K562 (cell line): ENCODE measurements at regions not wholly inside any gene's neighbourhood (a gene's known extent, or its start where the extent isn't known, plus 50 kb on each side); places are given as distances from the start of the nearest gene placed in this dataset.

Source experiments
- ATAC-seq: fragments of 200-7000 bp; cut with Tn5 transposase; 3 replicates; pipeline ENCODE4 v1.9.1; 2020; ENCODE audit warnings: moderate library complexity
- BruUV-seq: library from RNA; stranded (reverse); fragments of 400-500 nt; replicated peaks from 2 replicates; lab custom pipeline; 2021; lab: Mats Ljungman, UMichigan
- CTCF ChIA-PET: fragments of 300-600 bp; formaldehyde crosslinking; extraction: SDS; loops from one replicate; lab custom pipeline; 2021; ENCODE audit warnings: low intra/inter-chr PET ratio; lab: Yijun Ruan, JAX
- POLR2A ChIA-PET: fragments of 300-600, 350-650 bp; sonication (Branson Sonifier 250); formaldehyde crosslinking; extraction: SDS; loops from one replicate; lab custom pipeline; 2021; ENCODE audit warnings: antibody characterized with exemption, inconsistent platforms; lab: Yijun Ruan, JAX
- DNase-seq, 4 experiments: peaks; one replicate each; pipeline versions ENCODE4 v3.0.0 to v3.0.0-alpha.2; 2011 to 2018; ENCODE audit warnings: low spot score in 3 of 4, mixed read lengths in 3 of 4; ENCODE audit errors: extremely low read depth in 1 of 4
- FAIRE-seq: peaks from 2 replicates; lab custom pipeline; 2011; peaks lifted over from hg19 to GRCh38; lab: Jason Lieb, UNC
- H2AFZ ChIP-seq: 2 replicates; pipeline ENCODE4 v1.6.0; 2011; ENCODE audit warnings: low read depth, low read length, control low read depth, inconsistent platforms
- H3K27ac ChIP-seq: fragments of 200-600 bp; 3 replicates; pipeline ENCODE4 v1.8.0; 2011; ENCODE audit warnings: low read depth, mild to moderate bottlenecking, control low read depth, inconsistent platforms, low read length, moderate library complexity, mixed read lengths; ENCODE audit errors: extremely low read depth
- H3K27me3 ChIP-seq, 2 experiments: fragments of 300-600 bp in 1 of 2; 2 replicates in 1 of 2; 3 replicates in 1 of 2; pipeline versions ENCODE4 v1.6.0 to v1.8.0; 2011; ENCODE audit warnings: inconsistent platforms in 2 of 2, low read length in 2 of 2, mild to moderate bottlenecking in 1 of 2, mixed read lengths in 1 of 2, moderate library complexity in 1 of 2; ENCODE audit not compliant: control insufficient read depth in 2 of 2, insufficient read depth in 2 of 2
- H3K36me3 ChIP-seq: fragments of 300-600 bp; 3 replicates; pipeline ENCODE4 v1.8.0; 2011; ENCODE audit warnings: mild to moderate bottlenecking, low read length, inconsistent platforms; ENCODE audit not compliant: control insufficient read depth, insufficient read depth
- H3K4me1 ChIP-seq, 2 experiments: fragments of 200-600 bp in 1 of 2; replicated peaks in 1 of 2; 2 replicates in 1 of 2; 3 replicates in 1 of 2; pipeline versions ENCODE4 v1.5.1 to v1.8.0; 2011; ENCODE audit warnings: inconsistent platforms in 2 of 2, low read length in 2 of 2, mild to moderate bottlenecking in 1 of 2, mixed read lengths in 1 of 2, moderate library complexity in 1 of 2; ENCODE audit not compliant: control insufficient read depth in 2 of 2, insufficient read depth in 2 of 2
- H3K4me2 ChIP-seq: 2 replicates; pipeline ENCODE4 v1.6.1; 2011; ENCODE audit warnings: low read length, control low read depth, inconsistent platforms, mixed read lengths; ENCODE audit not compliant: insufficient read depth
- H3K4me3 ChIP-seq: fragments of 200-600 bp; sonication (generic), shearing (Covaris generic); 2 replicates; pipeline ENCODE4 v1.5.1; 2016; ENCODE audit warnings: control low read depth, inconsistent platforms
- H3K79me2 ChIP-seq: fragments of 200-600 bp; 3 replicates; pipeline ENCODE4 v1.8.0; 2011; ENCODE audit warnings: low read length, inconsistent platforms; ENCODE audit not compliant: control insufficient read depth, insufficient read depth
- H3K9ac ChIP-seq, 2 experiments: 2 replicates each; pipeline versions ENCODE4 v1.6.0 to v1.6.1; 2011; ENCODE audit warnings: low read depth in 2 of 2, low read length in 2 of 2, control low read depth in 1 of 2, inconsistent platforms in 1 of 2, mild to moderate bottlenecking in 1 of 2, mixed read lengths in 1 of 2; ENCODE audit not compliant: insufficient read depth in 1 of 2
- H3K9me1 ChIP-seq: one replicate; pipeline ENCODE4 v1.6.0; 2011; ENCODE audit warnings: inconsistent platforms, mild to moderate bottlenecking, low read length, moderate library complexity; ENCODE audit not compliant: control insufficient read depth, insufficient read depth
- H3K9me3 ChIP-seq: replicated peaks from 2 replicates; pipeline ENCODE4 v1.5.1; 2011; ENCODE audit warnings: low read depth, low read length, inconsistent platforms; ENCODE audit not compliant: control insufficient read depth, insufficient read depth
- H4K20me1 ChIP-seq: replicated peaks from 2 replicates; pipeline ENCODE4 v1.6.1; 2011; ENCODE audit warnings: low read length, inconsistent platforms, mixed read lengths; ENCODE audit not compliant: control insufficient read depth, insufficient read depth
- CCNT2 ChIP-seq: IDR thresholded peaks from 2 replicates; pipeline ENCODE4 v1.6.1; 2011; ENCODE audit warnings: borderline replicate concordance, low read depth, mild to moderate bottlenecking, moderate library complexity, mixed read lengths, low read length; ENCODE audit not compliant: insufficient read length; ENCODE audit errors: extremely low read depth
- FOXK2 ChIP-seq, 2 experiments: fragments of 450-650 bp; IDR thresholded peaks in 1 of 2; conservative IDR thresholded peaks in 1 of 2; 2 replicates each; pipeline ENCODE4 v1.6.1; 2016; ENCODE audit warnings: low read depth in 2 of 2, mild to moderate bottlenecking in 1 of 2
- JUN ChIP-seq, 2 experiments: sonication (generic) in 1 of 2; formaldehyde crosslinking in 1 of 2; IDR thresholded peaks; 2 replicates each; pipeline versions ENCODE4 v1.6.1 to v1.8.0; 2012 to 2022; ENCODE audit warnings: borderline replicate concordance in 2 of 2, mild to moderate bottlenecking in 2 of 2, improper control_type of control experiment in 1 of 2, low read depth in 1 of 2, low read length in 1 of 2, missing genetic modification reagents in 1 of 2
- MAZ ChIP-seq, 2 experiments: fragments of 450-650 bp in 1 of 2; sonication (generic) in 1 of 2; formaldehyde crosslinking; IDR thresholded peaks in 1 of 2; conservative IDR thresholded peaks in 1 of 2; 2 replicates each; pipeline versions ENCODE4 v1.4.0 to v1.5.0; 2020; ENCODE audit warnings: mild to moderate bottlenecking in 1 of 2, missing genetic modification reagents in 1 of 2
- MTA3 ChIP-seq: fragments of 450-650 bp; formaldehyde crosslinking; IDR thresholded peaks from 2 replicates; pipeline ENCODE4 v1.6.1; 2017; ENCODE audit warnings: mild to moderate bottlenecking, borderline replicate concordance
- NCOA6 ChIP-seq: fragments of 450-650 bp; IDR thresholded peaks from 2 replicates; pipeline ENCODE4 v1.6.1; 2017; ENCODE audit warnings: mild to moderate bottlenecking
- NR2C2 ChIP-seq, 2 experiments: fragments of 200-800 bp in 1 of 2; sonication (Bioruptor generic) in 1 of 2; sonication (generic) in 1 of 2; formaldehyde crosslinking in 1 of 2; IDR thresholded peaks; 2 replicates each; pipeline versions ENCODE4 v1.6.1 to v1.8.0; 2016 to 2022; ENCODE audit warnings: mild to moderate bottlenecking in 1 of 2, missing compliant biosample characterization in 1 of 2, missing genetic modification characterization in 1 of 2, missing genetic modification reagents in 1 of 2
- WGBS: fragments of 100-300 bp; shearing (Covaris generic); methylation state at CpG from one replicate; pipeline ENCODE4 v1.1.6; 2016; ENCODE audit warnings: low coverage, mixed read lengths; ENCODE audit not compliant: insufficient coverage; ENCODE audit errors: missing lambda C conversion rate; 5-methylcytosine and 5-hydroxymethylcytosine counted together
- in situ Hi-C: fragments of 300-500 bp; cut with MboI; formaldehyde crosslinking; loops from 4 replicates; pipeline ENCODE4 v1.15.0; 2018; ENCODE audit warnings: inconsistent platforms, mixed read lengths
- intact Hi-C: fragments of 100-400 bp; cut with micrococcal nuclease; formaldehyde crosslinking; loops from 2 replicates; pipeline ENCODE4 v1.14.2; 2022

- no peak for TF ChIP-seq MAZ (CRISPR knock-in tag; conservative IDR thresholded peaks at IDR 0.05 in 1 of 2, IDR thresholded peaks at IDR 0.05 in 1 of 2)
- no peak for TF ChIP-seq CCNT2
- TF ChIP-seq FOXK2 (conservative IDR thresholded peaks at IDR 0.05 in 1 of 2, IDR thresholded peaks at IDR 0.05 in 1 of 2; ENCODE audit: low read depth in 2 of 2): no peak
- TF ChIP-seq MTA3: no peak
- TF ChIP-seq, all 486 proteins: peak for 0
Measured at GRCh38 chr5:118552146-118552545, 436.2 kb downstream of the DTWD2 start (continued).

- FAIRE-seq (no peak), DNase-seq (no peak), ATAC-seq (no peak)
- Histone ChIP-seq H4K20me1 (no peaks in the 10 kb centered on the region), H3K9me1 (no peaks in the 10 kb centered on the region), H3K27me3 (no peaks in the 10 kb centered on the region), H3K9me3 (no peaks in the 10 kb centered on the region), H3K4me2 (no peak overlapping the region), H3K4me3 (no peak overlapping the region), H3K36me3 (no peaks in the 10 kb centered on the region), H2AFZ (no peak overlapping the region), H3K27ac (no peak overlapping the region), H3K79me2 (no peaks in the 10 kb centered on the region), H3K9ac (no peak overlapping the region), H3K4me1 (no peaks in the 10 kb centered on the region)
- in situ Hi-C loops (no loop called here), intact Hi-C loops (no loop called here)
- ChIA-PET CTCF (no interaction called here), POLR2A (no interaction called here)
- TF ChIP-seq NR2C2 (CRISPR knock-in tag; IDR thresholded peaks at IDR 0.05) (no peak), NR2C2 (tag; IDR thresholded peaks at IDR 0.05) (no peak), JUN (IDR thresholded peaks at IDR 0.05; ENCODE audit: borderline replicate concordance, low read depth, low read length) (no peak), JUN (CRISPR knock-in tag; IDR thresholded peaks at IDR 0.05; ENCODE audit: borderline replicate concordance) (no peak), NCOA6 (no peak)
- 0% methylated on average over 1 of the region's 1 CpG for WGBS
- no TSS peak for BruUV-seq
Measured at GRCh38 chr5:118551716-118552115, 436.6 kb downstream of the DTWD2 start.
